ENCODE measurements at regions not wholly inside any gene's neighbourhood (a gene's known extent, or its start where the extent isn't known, plus 50 kb on each side); places are given as distances from the start of the nearest gene placed in this dataset.

DNA sequence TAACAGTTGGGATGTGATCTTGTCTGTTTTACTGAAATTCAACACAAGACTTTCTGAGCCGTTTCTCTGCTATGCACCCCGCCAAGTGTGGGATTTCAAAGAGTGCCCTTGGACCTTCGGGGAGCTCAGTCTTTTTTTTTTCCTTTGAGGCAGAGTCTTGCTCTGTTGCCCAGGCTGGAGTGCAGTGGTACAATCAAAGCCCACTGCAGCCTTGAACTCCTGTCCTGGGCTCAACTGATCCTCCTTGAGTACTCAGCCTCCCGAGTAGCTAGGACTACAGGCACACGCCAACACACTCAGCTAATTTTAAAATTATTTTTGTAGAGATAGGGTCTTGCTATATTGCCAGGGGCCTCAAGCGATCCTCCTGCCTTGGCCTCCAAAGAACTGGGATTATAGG lies 162.9 kb downstream of the BAMBI start:
- no peak overlapping the region for H3K9ac ChIP-seq (ENCODE audit: insufficient read depth, low read length)
- H3K36me3 ChIP-seq (ENCODE audit: control insufficient read depth, insufficient read depth, low read length) = no peaks in the 10 kb centered on the region
- no peak for DNase-seq (ENCODE audit: low read depth in 2 of 2)
- TF ChIP-seq EZH2 (IDR thresholded peaks at IDR 0.05; ENCODE audit: low read length, missing control alignments) (no peak), CTCF (conservative IDR thresholded peaks at IDR 0.05 in 1 of 2, IDR thresholded peaks at IDR 0.05 in 1 of 2; ENCODE audit: low read depth in 1 of 2, low read length in 2 of 2) (no peak)
- no peak overlapping the region for H3K4me2 ChIP-seq (ENCODE audit: extremely low read depth, insufficient read depth, low read length)
- no peak overlapping the region for H3K27ac ChIP-seq (ENCODE audit: insufficient read depth, low read length)
- peaks cover 2% of the 10 kb centered on the region for H3K4me1 ChIP-seq (ENCODE audit: control insufficient read depth, extremely low read depth, insufficient read depth, low read length)
- H3K9me3 ChIP-seq (ENCODE audit: control insufficient read depth, insufficient read depth, low read depth, low read length) = no peaks in the 10 kb centered on the region
- no peaks in the 10 kb centered on the region for H4K20me1 ChIP-seq (ENCODE audit: control insufficient read depth, extremely low read depth, insufficient read depth, low read length)
- no peaks in the 10 kb centered on the region for H3K79me2 ChIP-seq (ENCODE audit: control insufficient read depth, insufficient read depth, low read length)
- H3K27me3 ChIP-seq (ENCODE audit: control insufficient read depth, insufficient read depth, low read length) = no peaks in the 10 kb centered on the region
- no peak overlapping the region for H3K4me3 ChIP-seq (replicated peaks in 1 of 4; ENCODE audit: control extremely low read depth in 1 of 4, insufficient read depth in 1 of 4, low read depth in 3 of 4, low read length in 4 of 4)
- H2AFZ ChIP-seq (ENCODE audit: low read length) = no peak overlapping the region

DNA sequence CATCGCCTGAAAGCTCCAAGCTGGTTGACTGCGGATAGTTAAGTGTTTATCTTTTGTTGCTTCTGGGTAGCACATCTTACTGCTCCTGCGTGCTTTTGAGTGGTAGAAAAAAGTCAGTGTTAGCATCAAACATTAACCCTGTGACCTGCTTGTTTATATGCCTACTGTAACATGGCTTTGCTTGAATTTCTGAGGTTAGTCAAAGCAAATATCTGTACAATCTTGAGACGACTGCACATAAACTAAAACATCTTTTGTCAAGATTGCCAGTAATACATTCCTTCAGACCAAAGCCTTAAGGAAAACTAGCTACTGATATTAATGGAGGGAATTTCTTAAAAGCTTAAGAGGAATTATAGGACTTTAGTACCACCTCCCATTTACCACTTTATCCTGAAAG lies 163.7 kb downstream of the BAMBI start:
- H3K36me3 ChIP-seq (ENCODE audit: control insufficient read depth, insufficient read depth, low read length) = no peaks in the 10 kb centered on the region
- no peaks in the 10 kb centered on the region for H4K20me1 ChIP-seq (ENCODE audit: control insufficient read depth, extremely low read depth, insufficient read depth, low read length)
- no peaks in the 10 kb centered on the region for H3K9me3 ChIP-seq (ENCODE audit: control insufficient read depth, insufficient read depth, low read depth, low read length)
- no peak for TF ChIP-seq CTCF (conservative IDR thresholded peaks at IDR 0.05 in 1 of 2, IDR thresholded peaks at IDR 0.05 in 1 of 2; ENCODE audit: low read depth in 1 of 2, low read length in 2 of 2)
- TF ChIP-seq EZH2 (IDR thresholded peaks at IDR 0.05; ENCODE audit: low read length, missing control alignments) = no peak
- H3K4me1 ChIP-seq (ENCODE audit: control insufficient read depth, extremely low read depth, insufficient read depth, low read length) = peaks cover 2% of the 10 kb centered on the region
- H3K4me2 ChIP-seq (ENCODE audit: extremely low read depth, insufficient read depth, low read length) = no peak overlapping the region
- H3K27ac ChIP-seq (ENCODE audit: insufficient read depth, low read length) = peak overlapping the region; percentile 40
- no peak overlapping the region for H2AFZ ChIP-seq (ENCODE audit: low read length)
- H3K4me3 ChIP-seq (replicated peaks in 1 of 4; ENCODE audit: control extremely low read depth in 1 of 4, insufficient read depth in 1 of 4, low read depth in 3 of 4, low read length in 4 of 4) = no peak overlapping the region
- no peaks in the 10 kb centered on the region for H3K79me2 ChIP-seq (ENCODE audit: control insufficient read depth, insufficient read depth, low read length)
- DNase-seq (ENCODE audit: low read depth in 2 of 2) = peak; percentile 17 to 45
- H3K27me3 ChIP-seq (ENCODE audit: control insufficient read depth, insufficient read depth, low read length) = no peaks in the 10 kb centered on the region
- H3K9ac ChIP-seq (ENCODE audit: insufficient read depth, low read length) = no peak overlapping the region

DNA sequence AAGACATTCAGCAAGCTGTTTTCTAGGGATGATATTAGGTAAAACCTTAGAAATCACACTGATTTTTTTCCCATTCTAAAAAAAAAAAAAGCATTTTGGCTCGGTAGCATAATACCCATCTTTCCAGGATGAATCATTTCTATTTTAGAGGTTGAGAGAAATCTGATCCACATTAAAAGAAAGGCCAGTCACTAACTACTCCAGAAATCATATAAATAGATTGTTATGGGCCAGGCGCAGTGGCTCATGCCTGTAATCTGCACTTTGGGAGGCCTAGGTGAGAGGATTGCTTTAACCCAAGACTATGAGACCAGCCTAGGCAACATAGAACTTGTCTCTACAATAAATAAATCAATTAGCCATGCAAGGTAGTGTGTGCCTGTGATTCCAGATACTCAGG lies 164.3 kb downstream of the BAMBI start:
- Histone ChIP-seq H3K79me2 (ENCODE audit: control insufficient read depth, insufficient read depth, low read length) (no peaks in the 10 kb centered on the region), H3K4me1 (ENCODE audit: control insufficient read depth, extremely low read depth, insufficient read depth, low read length) (peaks cover 2% of the 10 kb centered on the region), H3K27ac (ENCODE audit: insufficient read depth, low read length) (peak overlapping the region; percentile 40), H2AFZ (ENCODE audit: low read length) (no peak overlapping the region), H3K9ac (ENCODE audit: insufficient read depth, low read length) (no peak overlapping the region), H3K4me2 (ENCODE audit: extremely low read depth, insufficient read depth, low read length) (peak overlapping the region; percentile 11), H4K20me1 (ENCODE audit: control insufficient read depth, extremely low read depth, insufficient read depth, low read length) (no peaks in the 10 kb centered on the region), H3K9me3 (ENCODE audit: control insufficient read depth, insufficient read depth, low read depth, low read length) (no peaks in the 10 kb centered on the region), H3K27me3 (ENCODE audit: control insufficient read depth, insufficient read depth, low read length) (no peaks in the 10 kb centered on the region), H3K4me3 (replicated peaks in 1 of 4; ENCODE audit: control extremely low read depth in 1 of 4, insufficient read depth in 1 of 4, low read depth in 3 of 4, low read length in 4 of 4) (no peak overlapping the region), H3K36me3 (ENCODE audit: control insufficient read depth, insufficient read depth, low read length) (no peaks in the 10 kb centered on the region)
- peak; percentile 67 to 85 for DNase-seq (ENCODE audit: low read depth in 2 of 2)
- no peak for TF ChIP-seq CTCF (conservative IDR thresholded peaks at IDR 0.05 in 1 of 2, IDR thresholded peaks at IDR 0.05 in 1 of 2; ENCODE audit: low read depth in 1 of 2, low read length in 2 of 2)
- no peak for TF ChIP-seq EZH2 (IDR thresholded peaks at IDR 0.05; ENCODE audit: low read length, missing control alignments)

Data from fibroblast of lung (primary cell).